Lower lobe of right lung (tissue), 2 donors: ENCODE measurements at regions not wholly inside any gene's neighbourhood (a gene's known extent, or its start where the extent isn't known, plus 50 kb on each side); places are given as distances from the start of the nearest gene placed in this dataset.

ENCODE experiments used
- ATAC-seq, 2 donors: fragments of 200-7000 bp; cut with Tn5 transposase; one replicate each; pipeline ENCODE4 v1.9.1; 2020 to 2022; ENCODE audit warnings: mild to moderate bottlenecking in 2 of 2, moderate library complexity in 2 of 2
- DNase-seq: peaks from one replicate; pipeline ENCODE4 v3.0.0-alpha.2; 2020
- H3K27ac ChIP-seq: fragments of 200-600 bp; one replicate; pipeline ENCODE4 v1.8.0; 2022
- H3K27me3 ChIP-seq: fragments of 200-600 bp; one replicate; pipeline ENCODE4 v1.8.0; 2022; ENCODE audit warnings: low read depth
- H3K36me3 ChIP-seq: fragments of 200-600 bp; one replicate; pipeline ENCODE4 v1.8.0; 2022; ENCODE audit warnings: mild to moderate bottlenecking
- H3K4me1 ChIP-seq: fragments of 200-600 bp; one replicate; pipeline ENCODE4 v1.8.0; 2022
- H3K4me3 ChIP-seq: fragments of 200-600 bp; one replicate; pipeline ENCODE4 v1.8.0; 2022; ENCODE audit warnings: mild to moderate bottlenecking
- H3K9me3 ChIP-seq: fragments of 200-600 bp; one replicate; pipeline ENCODE4 v1.8.0; 2022
- CTCF ChIP-seq: fragments of 200-600 bp; IDR thresholded peaks from one replicate; pipeline ENCODE4 v1.8.0; 2022; ENCODE audit warnings: antibody characterized with exemption, mild to moderate bottlenecking
- intact Hi-C: fragments of 100-400 bp; cut with DNase I; formaldehyde crosslinking; loops from one replicate; pipeline ENCODE4 v1.11.0; 2022
- donor health status: DM: no; HTN: yes; CAD: no; lungs with severe emphysema.

GRCh38 chr13:111011899-111012298 lies 97.0 kb upstream of the ANKRD10 start:
- no peak for TF ChIP-seq CTCF
- Histone ChIP-seq H3K4me3 (no peak overlapping the region), H3K4me1 (peaks cover 7% of the 10 kb centered on the region), H3K27ac (no peak overlapping the region), H3K9me3 (no peaks in the 10 kb centered on the region), H3K27me3 (no peaks in the 10 kb centered on the region), H3K36me3 (no peaks in the 10 kb centered on the region)
- no peak for DNase-seq
- ATAC-seq: peak; percentile 71 to 91
- intact Hi-C loops: no loop called here

GRCh38 chr13:111008351-111008750 lies 93.5 kb upstream of the ANKRD10 start:
- Histone ChIP-seq H3K27ac (no peak overlapping the region), H3K36me3 (no peaks in the 10 kb centered on the region), H3K9me3 (no peaks in the 10 kb centered on the region), H3K27me3 (no peaks in the 10 kb centered on the region), H3K4me1 (peaks cover 29% of the 10 kb centered on the region), H3K4me3 (no peak overlapping the region)
- TF ChIP-seq CTCF: no peak
- ATAC-seq (no peak), DNase-seq (no peak)
- intact Hi-C loops: no loop called here

- Histone ChIP-seq H3K27ac (peak overlapping the region; percentile 76), H3K4me1 (peaks cover 29% of the 10 kb centered on the region), H3K9me3 (no peaks in the 10 kb centered on the region), H3K4me3 (no peak overlapping the region), H3K27me3 (no peaks in the 10 kb centered on the region), H3K36me3 (no peaks in the 10 kb centered on the region)
- ATAC-seq (no peak), DNase-seq (no peak)
- intact Hi-C loops: no loop called here
- TF ChIP-seq CTCF: no peak
These were observed 92.3 kb upstream of the ANKRD10 start for GRCh38 chr13:111007209-111007608.

DNA sequence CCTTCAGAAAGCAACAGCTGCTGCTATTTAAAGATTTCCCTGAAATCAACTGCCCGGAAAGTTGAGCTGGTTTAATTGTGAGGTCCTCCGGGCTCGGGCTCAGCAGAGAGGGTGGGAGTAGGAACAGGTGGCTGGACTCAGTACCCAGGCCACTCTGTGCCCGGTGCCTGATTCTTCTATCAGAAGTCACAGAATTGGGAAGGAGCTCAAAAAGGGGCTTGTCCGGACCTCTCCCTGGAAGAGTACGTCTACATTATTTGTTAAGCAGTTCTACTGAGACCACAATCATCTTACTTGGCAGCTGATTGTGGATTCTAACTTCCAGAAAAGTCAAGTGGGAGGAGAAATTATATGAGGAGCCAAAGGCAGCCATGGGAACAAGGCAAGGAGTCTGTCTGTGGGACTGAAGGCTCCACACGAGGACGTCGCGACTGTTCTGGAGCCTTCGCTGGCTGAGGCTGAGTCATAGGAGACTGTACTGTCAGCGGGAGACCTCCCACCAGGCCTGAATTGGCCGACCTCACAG lies 91.7 kb upstream of the ANKRD10 start:
- TF ChIP-seq CTCF: no peak
- intact Hi-C loops: no loop called here
- ATAC-seq (peak; percentile 92 to 95), DNase-seq (no peak)
- H3K36me3 ChIP-seq: no peaks in the 10 kb centered on the region
- peaks cover 29% of the 10 kb centered on the region for H3K4me1 ChIP-seq
- no peaks in the 10 kb centered on the region for H3K9me3 ChIP-seq
- H3K27me3 ChIP-seq: no peaks in the 10 kb centered on the region
- H3K27ac ChIP-seq: peak overlapping the region; percentile 76
- H3K4me3 ChIP-seq: no peak overlapping the region

DNA sequence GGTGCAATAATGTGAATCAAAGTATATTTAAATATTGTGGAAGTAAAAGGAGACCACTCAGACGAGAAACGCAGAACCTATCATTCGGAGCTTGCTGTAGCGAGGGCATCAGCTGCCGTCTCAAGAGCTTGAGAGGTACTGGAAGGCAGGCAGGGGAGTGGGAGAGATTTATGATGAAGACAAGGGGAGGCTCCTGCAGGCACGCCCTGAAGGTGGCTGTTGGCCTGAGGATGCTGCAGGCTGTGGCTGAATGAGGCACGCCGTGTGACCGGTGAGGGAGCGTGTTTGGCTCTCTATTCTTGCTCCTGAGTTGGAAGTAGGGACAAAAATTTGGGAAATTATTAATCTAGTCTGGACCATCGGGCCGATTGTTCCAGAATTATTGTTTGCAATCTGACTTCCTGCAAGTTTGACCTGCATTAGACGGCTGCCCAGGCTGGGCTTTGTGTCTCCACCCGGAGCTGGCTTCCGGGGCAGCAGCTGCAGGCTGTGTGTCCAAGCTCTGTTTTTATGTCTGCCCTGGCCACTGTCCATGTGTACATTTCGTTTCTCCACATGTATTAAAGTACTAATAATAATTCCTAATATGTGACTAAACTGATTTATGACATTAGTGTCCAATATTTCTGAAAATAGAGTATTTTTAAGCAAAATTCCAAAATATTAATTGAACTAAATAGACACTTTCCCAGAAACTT lies 91.1 kb upstream of the ANKRD10 start:
- H3K36me3 ChIP-seq: no peaks in the 10 kb centered on the region
- H3K27me3 ChIP-seq: no peaks in the 10 kb centered on the region
- ATAC-seq: peak; percentile 65
- intact Hi-C loops: no loop called here
- H3K4me3 ChIP-seq: no peak overlapping the region
- peak overlapping the region; percentile 76 for H3K27ac ChIP-seq
- TF ChIP-seq CTCF: no peak
- no peaks in the 10 kb centered on the region for H3K9me3 ChIP-seq
- DNase-seq: no peak
- H3K4me1 ChIP-seq: peaks cover 29% of the 10 kb centered on the region
